Peyer's patch (tissue), 4 donors: ENCODE measurements at regions not wholly inside any gene's neighbourhood (a gene's known extent, or its start where the extent isn't known, plus 50 kb on each side); places are given as distances from the start of the nearest gene placed in this dataset.

Source experiments
- DNase-seq, 3 donors: peaks; one replicate each; pipeline ENCODE4 v3.0.0-alpha.2; 2017 to 2019
- H3K27ac ChIP-seq, 4 donors: fragments of 200-600 bp; sonication (generic); one replicate each; pipeline ENCODE4 v1.5.1; 2016 to 2019
- H3K27me3 ChIP-seq, 2 donors: fragments of 200-600 bp; sonication (generic); one replicate each; pipeline ENCODE4 v1.5.1; 2019
- H3K36me3 ChIP-seq, 3 donors: fragments of 200-600 bp; sonication (generic); one replicate each; pipeline ENCODE4 v1.5.1; 2016 to 2019
- H3K4me1 ChIP-seq, 4 donors: fragments of 200-600 bp; sonication (generic); one replicate each; pipeline ENCODE4 v1.5.1; 2016 to 2019
- H3K4me3 ChIP-seq, 4 donors: fragments of 200-600 bp; sonication (generic); 1 replicate in 3 of 4; 2 replicates in 1 of 4; pipeline ENCODE4 v1.5.1; 2016 to 2019; ENCODE audit warnings: mild to moderate bottlenecking in 1 of 4
- H3K9me3 ChIP-seq, 4 donors: fragments of 200-600 bp; sonication (generic); one replicate each; pipeline ENCODE4 v1.5.1; 2016 to 2019; ENCODE audit warnings: mild to moderate bottlenecking in 1 of 4
- CTCF ChIP-seq, 6 experiments: fragments of 450-650 bp in 4 of 6; fragments of 200-600 bp in 2 of 6; sonication (generic) in 1 of 6; IDR thresholded peaks; one replicate each; pipeline ENCODE4 v1.5.1; 2017 to 2019; ENCODE audit warnings: antibody characterized with exemption in 6 of 6, mild to moderate bottlenecking in 3 of 6, moderate library complexity in 1 of 6
- POLR2A ChIP-seq, 2 donors: fragments of 450-650 bp; IDR thresholded peaks; one replicate each; pipeline ENCODE4 v1.5.1; 2017; ENCODE audit warnings: antibody characterized with exemption in 2 of 2, mild to moderate bottlenecking in 2 of 2, moderate library complexity in 2 of 2

GRCh38 chr4:24040811-24041210, 151.0 kb upstream of the PPARGC1A start:
- Histone ChIP-seq H3K4me3 (no peak overlapping the region), H3K27me3 (no peaks in the 10 kb centered on the region), H3K36me3 (no peaks in the 10 kb centered on the region), H3K27ac (no peak overlapping the region), H3K4me1 (no peaks in the 10 kb centered on the region), H3K9me3 (no peaks in the 10 kb centered on the region)
- TF ChIP-seq POLR2A (IDR thresholded peaks at IDR 0.05): no peak
- DNase-seq: no peak

- H3K4me1 ChIP-seq: no peaks in the 10 kb centered on the region
- H3K9me3 ChIP-seq: no peaks in the 10 kb centered on the region
- H3K4me3 ChIP-seq: no peak overlapping the region
- H3K27me3 ChIP-seq: no peaks in the 10 kb centered on the region
- no peak overlapping the region for H3K27ac ChIP-seq
- DNase-seq: no peak
- TF ChIP-seq CTCF (IDR thresholded peaks at IDR 0.05): no peak
- no peak for TF ChIP-seq POLR2A (IDR thresholded peaks at IDR 0.05)
- H3K36me3 ChIP-seq: no peaks in the 10 kb centered on the region
These were observed 143.8 kb upstream of the PPARGC1A start for GRCh38 chr4:24033626-24034025.

- DNase-seq: no peak
- no peaks in the 10 kb centered on the region for H3K4me1 ChIP-seq
- H3K36me3 ChIP-seq: no peaks in the 10 kb centered on the region
- no peak overlapping the region for H3K4me3 ChIP-seq
- TF ChIP-seq CTCF (IDR thresholded peaks at IDR 0.05): peak in 4 of 6 experiments; percentile 10 to 37 (median 32)
- TF ChIP-seq POLR2A (IDR thresholded peaks at IDR 0.05): no peak
- no peaks in the 10 kb centered on the region for H3K9me3 ChIP-seq
- no peak overlapping the region for H3K27ac ChIP-seq
- no peaks in the 10 kb centered on the region for H3K27me3 ChIP-seq
These were observed 142.6 kb upstream of the PPARGC1A start for GRCh38 chr4:24032371-24032989.

GRCh38 chr4:24026596-24026995, 136.7 kb upstream of the PPARGC1A start:
- TF ChIP-seq POLR2A (IDR thresholded peaks at IDR 0.05) (no peak), CTCF (IDR thresholded peaks at IDR 0.05) (no peak)
- DNase-seq: no peak
- H3K4me1 ChIP-seq: no peaks in the 10 kb centered on the region
- H3K36me3 ChIP-seq: no peaks in the 10 kb centered on the region
- H3K27ac ChIP-seq: no peak overlapping the region
- H3K4me3 ChIP-seq: no peak overlapping the region
- H3K9me3 ChIP-seq: no peaks in the 10 kb centered on the region
- no peaks in the 10 kb centered on the region for H3K27me3 ChIP-seq

GRCh38 chr4:24024605-24025004, 134.8 kb upstream of the PPARGC1A start:
- no peak overlapping the region for H3K27ac ChIP-seq
- no peaks in the 10 kb centered on the region for H3K36me3 ChIP-seq
- H3K4me1 ChIP-seq: no peaks in the 10 kb centered on the region
- H3K27me3 ChIP-seq: no peaks in the 10 kb centered on the region
- DNase-seq: no peak
- H3K9me3 ChIP-seq: no peaks in the 10 kb centered on the region
- H3K4me3 ChIP-seq: no peak overlapping the region
- TF ChIP-seq CTCF (IDR thresholded peaks at IDR 0.05) (no peak), POLR2A (IDR thresholded peaks at IDR 0.05) (no peak)

GRCh38 chr4:24024157-24024556, 134.3 kb upstream of the PPARGC1A start:
- Histone ChIP-seq H3K36me3 (no peaks in the 10 kb centered on the region), H3K4me1 (no peaks in the 10 kb centered on the region)
- no peak for TF ChIP-seq POLR2A (IDR thresholded peaks at IDR 0.05)
- TF ChIP-seq CTCF (IDR thresholded peaks at IDR 0.05): no peak

More at GRCh38 chr4:24024157-24024556, 134.3 kb upstream of the PPARGC1A start:
- no peaks in the 10 kb centered on the region for H3K27me3 ChIP-seq
- no peak for DNase-seq
- no peak overlapping the region for H3K4me3 ChIP-seq
- H3K9me3 ChIP-seq: no peaks in the 10 kb centered on the region
- no peak overlapping the region for H3K27ac ChIP-seq
